SK-N-SH (cell line): ENCODE measurements at regions not wholly inside any gene's neighbourhood (a gene's known extent, or its start where the extent isn't known, plus 50 kb on each side); places are given as distances from the start of the nearest gene placed in this dataset.
"Not testable (repeated sequence)": the region's sequence is repeated elsewhere in the genome, so short reads cannot be mapped to it uniquely, and the experiment has no call there.

Experiments used
- CTCF ChIP-seq: fragments of 200-600 bp; sonication (generic); IDR thresholded peaks from 2 replicates; pipeline ENCODE4 v1.6.1; 2017; ENCODE audit warnings: antibody characterized with exemption, mild to moderate bottlenecking, moderate library complexity
- ELF1 ChIP-seq: IDR thresholded peaks from 2 replicates; pipeline ENCODE4 v1.4.0; 2012
- EP300 ChIP-seq, 2 experiments: IDR thresholded peaks; 2 replicates each; pipeline versions ENCODE4 v1.4.0 to v1.6.1; 2012; ENCODE audit warnings: borderline replicate concordance in 1 of 2, low read depth in 1 of 2, low read length in 1 of 2
- FOSL2 ChIP-seq: IDR thresholded peaks from 2 replicates; pipeline ENCODE4 v1.4.0; 2012; ENCODE audit warnings: low read depth, mild to moderate bottlenecking, moderate library complexity, borderline replicate concordance
- POLR2AphosphoS5 ChIP-seq: IDR thresholded peaks from 2 replicates; pipeline ENCODE4 v1.6.1; 2012; ENCODE audit warnings: low read depth, low read length
- REST ChIP-seq: IDR thresholded peaks from 2 replicates; pipeline ENCODE4 v1.6.1; 2012; ENCODE audit warnings: mild to moderate bottlenecking, low read depth, low read length, moderate library complexity
- SMC3 ChIP-seq: IDR thresholded peaks from 2 replicates; pipeline ENCODE4 v1.6.1; 2012; ENCODE audit warnings: low read depth, low read length, improper control_type of control experiment
- USF1 ChIP-seq: IDR thresholded peaks from 2 replicates; pipeline ENCODE4 v1.4.0; 2012; ENCODE audit warnings: low read depth, borderline replicate concordance

DNA sequence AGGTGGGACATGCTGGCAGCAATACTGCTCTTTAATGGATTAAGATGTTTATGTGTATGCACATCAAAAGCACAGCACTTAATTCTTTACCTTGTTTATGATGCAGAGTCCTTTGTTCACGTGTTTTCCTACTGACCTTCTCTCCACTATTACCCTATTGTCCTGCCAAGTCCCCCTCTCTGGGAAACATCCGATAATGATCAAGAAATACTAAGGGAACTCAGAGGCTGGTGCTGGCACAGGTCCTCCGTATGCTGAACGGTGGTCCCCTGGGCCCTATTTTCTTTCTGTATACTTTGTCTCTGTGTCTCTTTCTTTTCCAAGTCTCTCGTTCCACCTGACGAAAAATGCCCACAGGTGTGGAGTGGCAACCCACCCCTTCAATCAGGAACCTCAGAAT, 84.0 kb upstream of the ALDH3B2 start:
- not testable (repeated sequence) for TF ChIP-seq CTCF; POLR2AphosphoS5; REST; USF1; SMC3; ELF1; EP300 (IDR thresholded peaks at IDR 0.05; ENCODE audit: borderline replicate concordance in 1 of 2, low read depth in 1 of 2, low read length in 1 of 2); FOSL2
